PC-3 (cell line): ENCODE measurements at regions not wholly inside any gene's neighbourhood (a gene's known extent, or its start where the extent isn't known, plus 50 kb on each side); places are given as distances from the start of the nearest gene placed in this dataset.

Experiments used
- ATAC-seq: fragments of 200-7000 bp; cut with Tn5 transposase; 2 replicates; pipeline ENCODE4 v1.9.1; 2020; ENCODE audit warnings: mild to moderate bottlenecking, moderate library complexity
- BruUV-seq: library from RNA; stranded (reverse); fragments of 400-500 nt; replicated peaks from 2 replicates; lab custom pipeline; 2021; lab: Mats Ljungman, UMichigan
- CTCF ChIA-PET: fragments of 300-600 bp; sonication (Branson Sonifier 250); formaldehyde crosslinking; loops from one replicate; lab custom pipeline; 2022; ENCODE audit warnings: antibody characterized with exemption; lab: Charles Lee
- POLR2A ChIA-PET: fragments of 300-600 bp; sonication (Branson Sonifier 250); formaldehyde crosslinking; loops from one replicate; lab custom pipeline; 2022; ENCODE audit warnings: antibody characterized with exemption; ENCODE audit not compliant: unreplicated experiment; lab: Charles Lee
- DNase-seq: peaks from one replicate; pipeline ENCODE4 v3.0.0-alpha.2; 2015
- H2AFZ ChIP-seq: fragments of 300-600 bp; sonication (generic); 2 replicates; pipeline ENCODE4 v1.6.0; 2016; ENCODE audit warnings: antibody characterized with exemption, low read length
- H3F3A ChIP-seq: fragments of 300-600 bp; sonication (generic); one replicate; pipeline ENCODE4 v1.6.0; 2017; ENCODE audit warnings: antibody characterized with exemption, low read length, control low read depth, mild to moderate bottlenecking; ENCODE audit not compliant: unreplicated experiment
- H3K27ac ChIP-seq: fragments of 300-600 bp; sonication (generic); 2 replicates; pipeline ENCODE4 v1.5.1; 2016; ENCODE audit warnings: mild to moderate bottlenecking, low read length
- H3K27me3 ChIP-seq: fragments of 300-600 bp; sonication (generic); 2 replicates; pipeline ENCODE4 v1.6.1; 2016; ENCODE audit warnings: low read length, mixed read lengths
- H3K36me3 ChIP-seq: fragments of 300-600 bp; sonication (generic); 2 replicates; pipeline ENCODE4 v1.6.1; 2016; ENCODE audit warnings: low read depth, mixed run types, low read length, mixed read lengths
- H3K4me1 ChIP-seq: fragments of 300-600 bp; sonication (generic); 2 replicates; pipeline ENCODE4 v1.5.1; 2016; ENCODE audit warnings: low read length; ENCODE audit not compliant: insufficient read depth
- H3K4me2 ChIP-seq: fragments of 300-600 bp; sonication (generic); 2 replicates; pipeline ENCODE4 v1.6.0; 2016; ENCODE audit warnings: low read length
- H3K4me3 ChIP-seq: fragments of 300-600 bp; sonication (generic); 2 replicates; pipeline ENCODE4 v1.5.1; 2016; ENCODE audit warnings: mild to moderate bottlenecking, low read length, mixed read lengths
- H3K79me2 ChIP-seq: fragments of 300-600 bp; sonication (generic); 2 replicates; pipeline ENCODE4 v1.6.1; 2017; ENCODE audit warnings: low read length, mixed read lengths
- H3K9ac ChIP-seq: fragments of 300-600 bp; sonication (generic); 2 replicates; pipeline ENCODE4 v1.6.0; 2016; ENCODE audit warnings: mild to moderate bottlenecking, low read length
- H3K9me2 ChIP-seq: fragments of 300-600 bp; sonication (generic); replicated peaks from 2 replicates; pipeline ENCODE4 v1.6.1; 2016; ENCODE audit warnings: mixed run types, low read length, mixed read lengths
- H3K9me3 ChIP-seq: fragments of 300-600 bp; sonication (generic); 2 replicates; pipeline ENCODE4 v1.6.1; 2016; ENCODE audit warnings: low read length, mixed read lengths
- H4K20me1 ChIP-seq: fragments of 300-600 bp; sonication (generic); 2 replicates; pipeline ENCODE4 v1.6.1; 2016; ENCODE audit warnings: low read length, mixed read lengths
- EZH2 ChIP-seq: fragments of 300-600 bp; sonication (generic); IDR thresholded peaks from one replicate; pipeline ENCODE4 v1.6.1; 2017; ENCODE audit warnings: antibody characterized with exemption, mild to moderate bottlenecking, low read length; ENCODE audit not compliant: unreplicated experiment
- EZH2phosphoT487 ChIP-seq: fragments of 300-600 bp; sonication (generic); IDR thresholded peaks from 2 replicates; pipeline ENCODE4 v1.6.1; 2018; ENCODE audit warnings: mild to moderate bottlenecking, antibody characterized with exemption, low read length, borderline replicate concordance
- intact Hi-C: fragments of 100-400 bp; cut with micrococcal nuclease; formaldehyde crosslinking; loops from 2 replicates; pipeline ENCODE4 v1.9.0; 2023
- TF ChIP-seq, protein P1 (sequence below): fragments of 300-600 bp; sonication (generic); conservative IDR thresholded peaks from 2 replicates; pipeline ENCODE4 v1.5.1; 2017; ENCODE audit warnings: antibody characterized with exemption, low read depth, mild to moderate bottlenecking, low read length

DNA sequence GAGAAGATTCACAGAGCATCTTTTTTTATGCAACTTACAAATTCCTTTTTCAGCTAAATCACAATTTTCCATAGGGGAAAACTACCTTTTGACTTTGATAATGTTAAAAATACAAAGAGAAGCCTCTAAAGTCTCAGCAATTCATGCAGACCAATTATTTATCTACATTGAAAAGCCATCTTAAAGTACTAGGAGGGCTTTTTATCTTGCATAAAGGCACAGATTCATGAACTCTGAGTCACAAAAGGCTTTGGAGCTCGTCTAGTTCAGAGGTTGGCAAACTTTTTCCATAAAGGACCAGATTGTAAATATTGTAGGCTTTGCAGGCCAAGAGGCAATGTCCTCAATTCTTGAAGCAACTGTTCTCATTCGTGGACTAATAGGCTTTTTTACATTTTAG lies 210.4 kb upstream of the HDX start:
- no TSS peak for BruUV-seq
- no peak overlapping the region for H3K9ac ChIP-seq
- no peaks in the 10 kb centered on the region for H3K9me3 ChIP-seq
- ChIA-PET POLR2A (no interaction called here), CTCF (no interaction called here)
- H3K4me3 ChIP-seq, result no peak overlapping the region
- no peak overlapping the region for H3K4me2 ChIP-seq
- no peak overlapping the region for H2AFZ ChIP-seq
- DNase-seq (no peak), ATAC-seq (no peak)
- H3K9me2 ChIP-seq, result no peaks in the 10 kb centered on the region
- H3K4me1 ChIP-seq, result no peaks in the 10 kb centered on the region
- H4K20me1 ChIP-seq, result no peaks in the 10 kb centered on the region
- H3K79me2 ChIP-seq, result no peaks in the 10 kb centered on the region
- no peaks in the 10 kb centered on the region for H3K36me3 ChIP-seq
- no peak overlapping the region for H3K27ac ChIP-seq
- TF ChIP-seq, protein P1, sequence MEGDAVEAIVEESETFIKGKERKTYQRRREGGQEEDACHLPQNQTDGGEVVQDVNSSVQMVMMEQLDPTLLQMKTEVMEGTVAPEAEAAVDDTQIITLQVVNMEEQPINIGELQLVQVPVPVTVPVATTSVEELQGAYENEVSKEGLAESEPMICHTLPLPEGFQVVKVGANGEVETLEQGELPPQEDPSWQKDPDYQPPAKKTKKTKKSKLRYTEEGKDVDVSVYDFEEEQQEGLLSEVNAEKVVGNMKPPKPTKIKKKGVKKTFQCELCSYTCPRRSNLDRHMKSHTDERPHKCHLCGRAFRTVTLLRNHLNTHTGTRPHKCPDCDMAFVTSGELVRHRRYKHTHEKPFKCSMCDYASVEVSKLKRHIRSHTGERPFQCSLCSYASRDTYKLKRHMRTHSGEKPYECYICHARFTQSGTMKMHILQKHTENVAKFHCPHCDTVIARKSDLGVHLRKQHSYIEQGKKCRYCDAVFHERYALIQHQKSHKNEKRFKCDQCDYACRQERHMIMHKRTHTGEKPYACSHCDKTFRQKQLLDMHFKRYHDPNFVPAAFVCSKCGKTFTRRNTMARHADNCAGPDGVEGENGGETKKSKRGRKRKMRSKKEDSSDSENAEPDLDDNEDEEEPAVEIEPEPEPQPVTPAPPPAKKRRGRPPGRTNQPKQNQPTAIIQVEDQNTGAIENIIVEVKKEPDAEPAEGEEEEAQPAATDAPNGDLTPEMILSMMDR, result no peak
- no peak for TF ChIP-seq EZH2phosphoT487
- no peak for TF ChIP-seq EZH2
- intact Hi-C loops, result no loop called here
- H3K27me3 ChIP-seq, result no peaks in the 10 kb centered on the region
- no peaks in the 10 kb centered on the region for H3F3A ChIP-seq

DNA sequence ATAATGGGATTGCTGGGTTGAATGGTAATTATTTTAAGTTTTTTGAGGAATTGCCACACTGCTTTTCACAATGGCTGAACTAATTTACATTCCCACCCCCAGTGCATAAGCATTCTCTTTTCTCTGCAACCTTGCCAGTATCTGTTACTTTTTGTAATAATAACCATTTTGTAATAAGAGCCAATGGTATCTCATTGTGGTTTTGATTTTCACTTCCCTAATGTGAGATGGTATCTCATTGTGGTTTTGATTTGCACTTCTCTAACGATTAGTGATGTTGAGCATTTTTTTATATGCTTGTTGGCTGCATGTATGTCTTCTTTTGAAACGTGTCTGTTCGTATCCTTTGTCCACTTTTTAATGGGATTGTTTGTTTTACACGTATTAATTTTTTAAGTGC lies 213.1 kb upstream of the HDX start:
- no TSS peak for BruUV-seq
- POLR2A ChIA-PET, result no interaction called here
- no peak for DNase-seq
- no peak for TF ChIP-seq EZH2
- TF ChIP-seq EZH2phosphoT487, result no peak
- TF ChIP-seq, protein P1, result no peak
- no peak overlapping the region for H3K9ac ChIP-seq
- no peak overlapping the region for H2AFZ ChIP-seq
- no peaks in the 10 kb centered on the region for H3F3A ChIP-seq
- no peak for ATAC-seq
- H3K4me1 ChIP-seq, result no peaks in the 10 kb centered on the region
- no peaks in the 10 kb centered on the region for H3K36me3 ChIP-seq
- H3K9me3 ChIP-seq, result no peaks in the 10 kb centered on the region
- no peaks in the 10 kb centered on the region for H3K79me2 ChIP-seq
- intact Hi-C loops, result no loop called here
- no peaks in the 10 kb centered on the region for H3K27me3 ChIP-seq
- no peaks in the 10 kb centered on the region for H3K9me2 ChIP-seq
- CTCF ChIA-PET, result no interaction called here
- no peaks in the 10 kb centered on the region for H4K20me1 ChIP-seq
- no peak overlapping the region for H3K4me2 ChIP-seq
- H3K4me3 ChIP-seq, result no peak overlapping the region
- H3K27ac ChIP-seq, result no peak overlapping the region

DNA sequence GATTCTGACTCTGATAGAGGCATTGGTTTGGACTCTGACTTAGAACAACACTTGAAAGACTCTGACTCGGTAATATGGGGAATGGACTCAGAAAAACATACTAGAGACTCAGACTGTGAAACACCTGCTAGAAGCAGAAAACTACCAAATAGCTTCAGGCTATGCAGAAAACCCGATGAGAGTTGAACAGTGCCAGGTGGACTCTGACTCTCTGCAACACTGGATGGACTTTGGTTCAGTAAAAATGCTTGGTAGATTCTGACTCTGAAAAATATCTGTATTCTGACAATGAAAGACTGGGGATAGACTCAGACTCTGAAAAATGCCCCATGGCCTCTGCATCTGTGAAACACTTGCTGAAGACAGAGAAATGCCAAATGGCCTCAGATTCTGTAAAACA lies 215.1 kb upstream of the HDX start:
- H3K4me3 ChIP-seq, result no peak overlapping the region
- no TSS peak for BruUV-seq
- no peaks in the 10 kb centered on the region for H3K4me1 ChIP-seq
- ATAC-seq (no peak), DNase-seq (no peak)
- H4K20me1 ChIP-seq, result no peaks in the 10 kb centered on the region
- H3K27ac ChIP-seq, result no peak overlapping the region
- no peak overlapping the region for H3K9ac ChIP-seq
- H2AFZ ChIP-seq, result no peak overlapping the region
- H3K9me3 ChIP-seq, result no peaks in the 10 kb centered on the region
- no peaks in the 10 kb centered on the region for H3K27me3 ChIP-seq
- intact Hi-C loops, result no loop called here
- H3F3A ChIP-seq, result no peaks in the 10 kb centered on the region
- no peak overlapping the region for H3K4me2 ChIP-seq
- POLR2A ChIA-PET, result no interaction called here
- H3K79me2 ChIP-seq, result no peaks in the 10 kb centered on the region
- H3K9me2 ChIP-seq, result no peaks in the 10 kb centered on the region
- TF ChIP-seq, protein P1, result no peak
- TF ChIP-seq EZH2phosphoT487 (no peak), EZH2 (no peak)
- CTCF ChIA-PET, result no interaction called here
- no peaks in the 10 kb centered on the region for H3K36me3 ChIP-seq
